Gastroesophageal sphincter (tissue), 4 donors: ENCODE measurements at regions not wholly inside any gene's neighbourhood (a gene's known extent, or its start where the extent isn't known, plus 50 kb on each side); places are given as distances from the start of the nearest gene placed in this dataset.

ENCODE experiments used
- ATAC-seq: fragments of 150-250 bp; one replicate; pipeline ENCODE4 v1.9.1; 2016; ENCODE audit warnings: mild to moderate bottlenecking, moderate library complexity
- H3K27ac ChIP-seq, 4 donors: fragments of 200-600 bp; sonication (generic) in 3 of 4; 1 replicate in 3 of 4; 2 replicates in 1 of 4; pipeline ENCODE4 v1.5.1; 2016 to 2019
- H3K27me3 ChIP-seq: fragments of 200-600 bp; sonication (generic); one replicate; pipeline ENCODE4 v1.5.1; 2019
- H3K36me3 ChIP-seq, 2 donors: fragments of 200-600 bp; sonication (generic); one replicate each; pipeline ENCODE4 v1.5.1; 2019; ENCODE audit warnings: control low read depth in 1 of 2
- H3K4me1 ChIP-seq, 3 donors: fragments of 200-600 bp; sonication (generic); 1 replicate in 2 of 3; 2 replicates in 1 of 3; pipeline ENCODE4 v1.5.1; 2016 to 2019; ENCODE audit warnings: control low read depth in 2 of 3
- H3K4me3 ChIP-seq, 2 donors: fragments of 200-600 bp; sonication (generic); one replicate each; pipeline ENCODE4 v1.5.1; 2019; ENCODE audit warnings: mild to moderate bottlenecking in 1 of 2, moderate library complexity in 1 of 2
- H3K9me3 ChIP-seq, 3 donors: fragments of 200-600 bp; sonication (generic); one replicate each; pipeline ENCODE4 v1.5.1; 2017 to 2019; ENCODE audit warnings: control low read depth in 2 of 3
- EP300 ChIP-seq: sonication (generic); formaldehyde crosslinking; IDR thresholded peaks from one replicate; pipeline ENCODE4 v1.6.1; 2017; ENCODE audit warnings: antibody characterized with exemption, mild to moderate bottlenecking
- POLR2A ChIP-seq, 2 donors: fragments of 450-650 bp; IDR thresholded peaks; one replicate each; pipeline ENCODE4 v1.6.1; 2017; ENCODE audit warnings: antibody characterized with exemption in 2 of 2, mild to moderate bottlenecking in 2 of 2, moderate library complexity in 1 of 2
- POLR2AphosphoS5 ChIP-seq: sonication (generic); formaldehyde crosslinking; IDR thresholded peaks from one replicate; pipeline ENCODE4 v1.6.1; 2017; ENCODE audit warnings: antibody characterized with exemption
- WGBS, 2 donors: methylation state at CpG; one replicate each; pipeline ENCODE4 v1.1.5; 2018; ENCODE audit warnings: low coverage in 1 of 2; 5-methylcytosine and 5-hydroxymethylcytosine counted together
- TF ChIP-seq, protein P1 (sequence below), 4 experiments: fragments of 200-600 bp in 2 of 4; fragments of 450-650 bp in 2 of 4; sonication (generic) in 1 of 4; IDR thresholded peaks; one replicate each; pipeline ENCODE4 v1.5.1; 2017 to 2019; ENCODE audit warnings: antibody characterized with exemption in 4 of 4, mild to moderate bottlenecking in 2 of 4, moderate library complexity in 2 of 4

DNA sequence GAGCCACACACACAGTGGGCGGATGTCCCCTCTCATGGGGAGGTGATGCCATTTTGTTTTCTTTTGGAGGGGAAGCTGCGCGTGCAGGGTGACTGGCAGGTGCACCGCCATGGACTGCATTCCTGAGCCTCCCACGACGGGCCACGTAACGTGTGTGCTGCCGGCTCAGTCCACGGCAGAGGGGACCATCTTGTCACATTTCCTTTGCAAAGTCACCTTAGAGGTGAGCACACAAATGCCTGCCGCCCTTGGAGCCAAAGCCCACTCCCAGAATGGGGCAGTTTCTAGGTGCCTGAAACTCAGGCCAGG, 262.5 kb downstream of the CTTN start:
- WGBS, 2 donors: 80% methylated on average over 1 of the region's 11 CpGs; no CpG with 5 or more reads in 1 of the 2 donors
- no peak overlapping the region for H3K4me3 ChIP-seq
- no peaks in the 10 kb centered on the region for H3K36me3 ChIP-seq
- H3K27me3 ChIP-seq: peaks cover 50% of the 10 kb centered on the region
- H3K27ac ChIP-seq: no peak overlapping the region
- ATAC-seq: no peak
- peaks cover 0 to 18% (median 10%) of the 10 kb centered on the region in 3 donors for H3K4me1 ChIP-seq
- TF ChIP-seq, protein P1, sequence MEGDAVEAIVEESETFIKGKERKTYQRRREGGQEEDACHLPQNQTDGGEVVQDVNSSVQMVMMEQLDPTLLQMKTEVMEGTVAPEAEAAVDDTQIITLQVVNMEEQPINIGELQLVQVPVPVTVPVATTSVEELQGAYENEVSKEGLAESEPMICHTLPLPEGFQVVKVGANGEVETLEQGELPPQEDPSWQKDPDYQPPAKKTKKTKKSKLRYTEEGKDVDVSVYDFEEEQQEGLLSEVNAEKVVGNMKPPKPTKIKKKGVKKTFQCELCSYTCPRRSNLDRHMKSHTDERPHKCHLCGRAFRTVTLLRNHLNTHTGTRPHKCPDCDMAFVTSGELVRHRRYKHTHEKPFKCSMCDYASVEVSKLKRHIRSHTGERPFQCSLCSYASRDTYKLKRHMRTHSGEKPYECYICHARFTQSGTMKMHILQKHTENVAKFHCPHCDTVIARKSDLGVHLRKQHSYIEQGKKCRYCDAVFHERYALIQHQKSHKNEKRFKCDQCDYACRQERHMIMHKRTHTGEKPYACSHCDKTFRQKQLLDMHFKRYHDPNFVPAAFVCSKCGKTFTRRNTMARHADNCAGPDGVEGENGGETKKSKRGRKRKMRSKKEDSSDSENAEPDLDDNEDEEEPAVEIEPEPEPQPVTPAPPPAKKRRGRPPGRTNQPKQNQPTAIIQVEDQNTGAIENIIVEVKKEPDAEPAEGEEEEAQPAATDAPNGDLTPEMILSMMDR (IDR thresholded peaks at IDR 0.05): no peak
- TF ChIP-seq POLR2AphosphoS5 (no peak), EP300 (no peak), POLR2A (IDR thresholded peaks at IDR 0.05) (no peak)
- no peaks in the 10 kb centered on the region for H3K9me3 ChIP-seq

DNA sequence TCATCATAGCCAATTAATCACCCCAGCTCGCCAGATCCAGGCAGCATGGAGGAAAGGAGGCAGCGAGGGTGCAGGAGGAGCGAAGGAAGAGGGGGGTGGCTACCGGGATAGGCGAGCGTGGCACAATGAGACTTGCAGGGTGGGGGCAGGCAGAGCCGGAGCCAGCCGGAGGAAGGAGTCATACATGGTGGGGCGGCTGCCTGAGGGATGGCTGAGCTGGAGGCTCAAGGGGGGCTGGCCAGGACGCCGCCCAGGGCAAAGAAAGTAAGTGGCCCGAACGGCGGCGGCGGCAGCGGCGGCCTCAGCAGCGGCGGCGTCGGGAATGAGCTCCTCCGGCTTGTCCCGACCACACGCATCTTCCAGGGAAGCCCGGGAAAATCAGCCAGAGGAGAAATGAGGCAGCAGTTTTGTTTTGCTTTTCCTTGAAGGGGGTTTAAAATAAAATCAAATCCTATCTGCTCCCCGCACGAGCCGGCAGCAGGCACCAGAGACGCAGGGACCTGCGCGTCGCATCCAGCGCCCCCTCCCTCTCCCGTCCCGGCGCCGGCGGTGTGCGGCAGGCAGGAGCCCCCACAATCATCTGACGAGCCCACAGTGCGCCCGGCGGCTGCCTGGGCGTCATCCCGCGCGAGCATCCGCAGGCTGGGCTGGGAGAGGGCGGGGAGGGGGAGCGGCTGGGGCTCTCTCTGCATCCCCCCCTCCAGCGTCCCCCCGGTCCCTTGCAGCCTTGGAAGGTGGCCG, 263.6 kb downstream of the CTTN start:
- H3K9me3 ChIP-seq: no peaks in the 10 kb centered on the region

DNA sequence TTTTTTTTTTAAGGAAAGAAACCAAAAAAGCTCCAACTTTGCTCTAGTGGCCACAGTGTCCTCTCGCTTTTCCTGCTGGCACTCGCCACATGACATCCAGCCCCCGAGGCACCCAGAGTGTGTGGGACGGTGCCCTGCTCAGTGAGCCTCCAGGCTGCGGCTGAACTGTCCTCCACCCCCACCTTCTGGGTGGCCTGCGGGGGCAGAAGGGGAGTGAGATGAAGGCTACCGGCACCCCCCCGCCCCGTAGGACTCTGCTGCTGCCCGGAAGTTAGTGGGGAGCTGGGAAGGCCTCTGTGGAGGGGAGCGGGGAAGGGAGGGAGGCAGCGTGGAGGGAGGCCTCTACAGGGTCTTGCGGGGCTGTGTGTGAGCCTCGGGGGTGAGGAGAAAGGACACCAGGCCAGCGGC, 264.4 kb downstream of the CTTN start:
- Histone ChIP-seq H3K36me3 (no peaks in the 10 kb centered on the region), H3K4me3 (peak overlapping the region in 1 of 2 donors; percentile 46), H3K27ac (no peak overlapping the region), H3K27me3 (peaks cover 67% of the 10 kb centered on the region), H3K9me3 (no peaks in the 10 kb centered on the region), H3K4me1 (peaks cover 0 to 18% (median 10%) of the 10 kb centered on the region in 3 donors)
- no peak for ATAC-seq
- WGBS, 2 donors: 29% methylated on average over 3 of the region's 15 CpGs; no CpG with 5 or more reads in 1 of the 2 donors
- TF ChIP-seq POLR2AphosphoS5: no peak
- no peak for TF ChIP-seq POLR2A (IDR thresholded peaks at IDR 0.05)
- TF ChIP-seq EP300: no peak
- TF ChIP-seq, protein P1 (IDR thresholded peaks at IDR 0.05): no peak

More for the DNA sequence above, 263.6 kb downstream of the CTTN start:
- peak; percentile 31 for ATAC-seq
- TF ChIP-seq, protein P1 (IDR thresholded peaks at IDR 0.05): no peak
- TF ChIP-seq POLR2A (IDR thresholded peaks at IDR 0.05) (no peak), EP300 (no peak), POLR2AphosphoS5 (no peak)
- H3K27ac ChIP-seq: no peak overlapping the region
- peak overlapping the region in 1 of 2 donors; percentile 46 for H3K4me3 ChIP-seq
- H3K27me3 ChIP-seq: peaks cover 60% of the 10 kb centered on the region
- H3K36me3 ChIP-seq: no peaks in the 10 kb centered on the region
- H3K4me1 ChIP-seq: peaks cover 0 to 18% (median 10%) of the 10 kb centered on the region in 3 donors
- WGBS, 2 donors: 1 to 7% methylated on average over 9 to 30 of the region's 54 CpGs

DNA sequence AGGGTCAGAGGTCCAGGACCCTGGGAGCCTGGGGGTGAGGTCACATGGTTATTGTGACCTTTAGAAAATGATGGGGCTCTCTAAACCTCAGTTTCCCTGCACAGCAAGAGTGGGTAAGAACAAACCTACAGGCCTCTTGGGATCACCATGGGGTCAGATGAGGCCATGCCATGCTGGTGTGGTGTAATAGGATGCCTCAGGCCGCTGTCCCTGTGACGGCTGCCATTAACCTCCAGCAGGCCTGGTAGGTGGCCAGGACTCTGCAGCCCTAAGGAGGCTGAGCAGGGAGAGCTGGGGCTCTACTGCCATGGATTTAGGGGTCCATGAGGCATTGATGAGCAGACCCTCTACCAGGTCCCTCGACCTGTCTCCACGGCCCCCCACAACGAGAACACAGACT, 265.5 kb downstream of the CTTN start:
- H3K27ac ChIP-seq: no peak overlapping the region
- H3K36me3 ChIP-seq: no peaks in the 10 kb centered on the region
- H3K27me3 ChIP-seq: peaks cover 77% of the 10 kb centered on the region
- no peak for ATAC-seq
- 63% methylated on average over 2 of the region's 5 CpGs; no CpG with 5 or more reads in 1 of the 2 donors for WGBS, 2 donors
- H3K4me1 ChIP-seq: peaks cover 0 to 18% (median 10%) of the 10 kb centered on the region in 3 donors
- no peak for TF ChIP-seq POLR2A (IDR thresholded peaks at IDR 0.05)
- TF ChIP-seq EP300: no peak
- TF ChIP-seq, protein P1 (IDR thresholded peaks at IDR 0.05): no peak
- TF ChIP-seq POLR2AphosphoS5: no peak
- H3K9me3 ChIP-seq: no peaks in the 10 kb centered on the region
- no peak overlapping the region for H3K4me3 ChIP-seq

DNA sequence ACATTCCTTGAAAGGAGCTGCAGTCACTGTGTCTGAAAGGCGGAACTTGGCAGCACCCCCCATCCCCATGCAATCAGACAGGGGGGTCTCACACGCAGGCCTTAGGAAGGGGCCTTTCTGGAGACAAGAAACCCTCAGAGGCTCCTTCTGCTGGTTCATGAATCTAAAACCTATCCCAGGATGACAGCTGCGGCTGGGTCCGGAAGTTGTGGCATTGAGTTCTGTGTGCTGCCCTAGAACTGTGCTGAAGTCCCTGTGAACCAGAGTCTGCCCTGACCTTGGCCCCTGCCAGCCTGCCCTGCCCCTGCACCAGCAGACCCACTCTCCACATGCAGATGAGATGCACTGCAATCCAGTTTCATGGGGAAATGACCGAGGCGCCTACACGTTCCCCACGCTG, 268.0 kb downstream of the CTTN start:
- peaks cover 0 to 18% (median 10%) of the 10 kb centered on the region in 3 donors for H3K4me1 ChIP-seq
- no peak for TF ChIP-seq POLR2AphosphoS5
- no peak for TF ChIP-seq POLR2A (IDR thresholded peaks at IDR 0.05)
- TF ChIP-seq, protein P1 (IDR thresholded peaks at IDR 0.05): no peak
- no peak for TF ChIP-seq EP300
- H3K27ac ChIP-seq: no peak overlapping the region
- no peak for ATAC-seq
- H3K9me3 ChIP-seq: no peaks in the 10 kb centered on the region
- 84 to 88% methylated on average over 4 to 5 of the region's 8 CpGs for WGBS, 2 donors
- no peak overlapping the region for H3K4me3 ChIP-seq
- no peaks in the 10 kb centered on the region for H3K36me3 ChIP-seq
- H3K27me3 ChIP-seq: peaks cover 68% of the 10 kb centered on the region
